Keratinocyte (primary cell): ENCODE measurements at regions not wholly inside any gene's neighbourhood (a gene's known extent, or its start where the extent isn't known, plus 50 kb on each side); places are given as distances from the start of the nearest gene placed in this dataset.

Source experiments
- DNase-seq: peaks from one replicate; pipeline ENCODE4 v3.0.0-alpha.2; 2011; ENCODE audit warnings: low read depth, missing footprints, low spot score
- FAIRE-seq: peaks from 2 replicates; lab custom pipeline; 2011; peaks lifted over from hg19 to GRCh38; lab: Jason Lieb, UNC
- H2AFZ ChIP-seq: 2 replicates; pipeline ENCODE4 v1.6.0; 2012; ENCODE audit warnings: low read length, control low read depth, inconsistent platforms; ENCODE audit not compliant: control insufficient read depth
- H3K27ac ChIP-seq: 2 replicates; pipeline ENCODE4 v1.5.1; 2011; ENCODE audit warnings: low read length; ENCODE audit not compliant: control insufficient read depth, insufficient read depth
- H3K27me3 ChIP-seq: 3 replicates; pipeline ENCODE4 v1.6.0; 2011; ENCODE audit warnings: low read length; ENCODE audit not compliant: control insufficient read depth, insufficient read depth; ENCODE audit errors: extremely low read depth
- H3K36me3 ChIP-seq, 2 experiments: 2 replicates in 1 of 2; 3 replicates in 1 of 2; pipeline ENCODE4 v1.5.1; 2011; ENCODE audit warnings: low read length in 2 of 2, mild to moderate bottlenecking in 1 of 2; ENCODE audit not compliant: control insufficient read depth in 2 of 2, insufficient read depth in 2 of 2; ENCODE audit errors: extremely low read depth in 1 of 2
- H3K4me1 ChIP-seq: 3 replicates; pipeline ENCODE4 v1.5.1; 2011; ENCODE audit warnings: low read length; ENCODE audit not compliant: control insufficient read depth, insufficient read depth; ENCODE audit errors: extremely low read depth
- H3K4me2 ChIP-seq: 3 replicates; pipeline ENCODE4 v1.6.0; 2011; ENCODE audit warnings: low read depth, low read length; ENCODE audit not compliant: control insufficient read depth, insufficient read depth; ENCODE audit errors: extremely low read depth
- H3K4me3 ChIP-seq, 3 experiments: fragments of 200-600 bp in 1 of 3; sonication (generic) in 1 of 3; 2 replicates in 2 of 3; 3 replicates in 1 of 3; pipeline ENCODE4 v1.5.1; 2011 to 2016; ENCODE audit warnings: low read length in 3 of 3, mild to moderate bottlenecking in 3 of 3, control low read depth in 2 of 3, inconsistent platforms in 1 of 3, low read depth in 1 of 3, mixed read lengths in 1 of 3, mixed run types in 1 of 3, moderate library complexity in 1 of 3; ENCODE audit not compliant: control insufficient read depth in 2 of 3, insufficient read depth in 2 of 3; ENCODE audit errors: extremely low read depth in 1 of 3
- H3K79me2 ChIP-seq: 2 replicates; pipeline ENCODE4 v1.6.0; 2012; ENCODE audit warnings: low read length; ENCODE audit not compliant: control insufficient read depth, insufficient read depth
- H3K9ac ChIP-seq: 3 replicates; pipeline ENCODE4 v1.6.0; 2011; ENCODE audit warnings: low read length; ENCODE audit not compliant: control insufficient read depth, insufficient read depth; ENCODE audit errors: extremely low read depth
- H3K9me1 ChIP-seq: 3 replicates; pipeline ENCODE4 v1.6.0; 2011; ENCODE audit warnings: low read length; ENCODE audit not compliant: control insufficient read depth, insufficient read depth; ENCODE audit errors: extremely low read depth
- H3K9me3 ChIP-seq: 2 replicates; pipeline ENCODE4 v1.5.1; 2012; ENCODE audit warnings: low read depth, low read length; ENCODE audit not compliant: control insufficient read depth
- H4K20me1 ChIP-seq: 3 replicates; pipeline ENCODE4 v1.6.0; 2011; ENCODE audit warnings: low read length; ENCODE audit not compliant: control insufficient read depth, insufficient read depth; ENCODE audit errors: extremely low read depth
- EZH2 ChIP-seq: IDR thresholded peaks from one replicate; pipeline ENCODE4 v1.6.1; 2012; ENCODE audit warnings: inconsistent platforms, mild to moderate bottlenecking, low read length, moderate library complexity
- dilution Hi-C: fragments of 300-500 bp; cut with MboI; formaldehyde crosslinking; loops from one replicate; pipeline ENCODE4 v1.7.0; 2020; ENCODE audit warnings: low sequenced_read_pairs; ENCODE audit not compliant: extremely low pct_ligation_motif_present
- TF ChIP-seq, protein P1 (sequence below), 3 experiments: IDR thresholded peaks in 1 of 3; conservative IDR thresholded peaks in 1 of 3; optimal IDR thresholded peaks in 1 of 3; 2 replicates in 2 of 3; 3 replicates in 1 of 3; pipeline versions ENCODE3 to v1.5.1; 2011; ENCODE audit warnings: low read length in 3 of 3, mild to moderate bottlenecking in 3 of 3, moderate library complexity in 2 of 3, control low read depth in 1 of 3, inconsistent platforms in 1 of 3; ENCODE audit not compliant: insufficient read depth in 2 of 3; ENCODE audit errors: extremely low read depth in 1 of 3

GRCh38 chr4:115259642-115260041 lies 146.2 kb upstream of the NDST4 start:
- H3K9me1 ChIP-seq, result no peaks in the 10 kb centered on the region
- H3K9ac ChIP-seq, result no peak overlapping the region

DNA sequence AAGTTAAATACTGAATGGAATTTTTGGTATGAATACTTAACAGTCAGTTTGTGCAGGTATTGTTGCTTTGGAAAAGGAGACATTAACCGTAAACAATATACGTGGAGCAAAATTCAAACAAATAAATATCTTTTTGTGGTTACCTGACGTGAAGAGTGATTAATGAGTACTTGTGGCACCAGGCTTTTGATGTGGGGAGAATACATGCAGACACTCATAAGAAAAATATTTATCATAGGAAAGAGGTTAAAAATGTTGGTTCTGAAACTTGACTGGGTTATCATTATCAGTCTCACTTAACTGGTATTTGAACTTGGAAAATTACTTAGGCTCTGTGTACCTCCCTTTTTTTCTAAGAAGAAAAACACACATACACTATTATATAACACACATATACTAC lies 136.4 kb upstream of the NDST4 start:
- H2AFZ ChIP-seq, result no peak overlapping the region
- H3K27ac ChIP-seq, result no peak overlapping the region
- H3K9ac ChIP-seq, result no peak overlapping the region
- no peaks in the 10 kb centered on the region for H3K79me2 ChIP-seq
- H3K9me1 ChIP-seq, result no peaks in the 10 kb centered on the region
- H3K4me1 ChIP-seq, result no peaks in the 10 kb centered on the region
- no peaks in the 10 kb centered on the region for H4K20me1 ChIP-seq
- H3K36me3 ChIP-seq, result no peaks in the 10 kb centered on the region
- DNase-seq (no peak), FAIRE-seq (no peak)
- H3K4me2 ChIP-seq, result no peak overlapping the region
- no peaks in the 10 kb centered on the region for H3K9me3 ChIP-seq
- no peak for TF ChIP-seq EZH2
- TF ChIP-seq, protein P1, sequence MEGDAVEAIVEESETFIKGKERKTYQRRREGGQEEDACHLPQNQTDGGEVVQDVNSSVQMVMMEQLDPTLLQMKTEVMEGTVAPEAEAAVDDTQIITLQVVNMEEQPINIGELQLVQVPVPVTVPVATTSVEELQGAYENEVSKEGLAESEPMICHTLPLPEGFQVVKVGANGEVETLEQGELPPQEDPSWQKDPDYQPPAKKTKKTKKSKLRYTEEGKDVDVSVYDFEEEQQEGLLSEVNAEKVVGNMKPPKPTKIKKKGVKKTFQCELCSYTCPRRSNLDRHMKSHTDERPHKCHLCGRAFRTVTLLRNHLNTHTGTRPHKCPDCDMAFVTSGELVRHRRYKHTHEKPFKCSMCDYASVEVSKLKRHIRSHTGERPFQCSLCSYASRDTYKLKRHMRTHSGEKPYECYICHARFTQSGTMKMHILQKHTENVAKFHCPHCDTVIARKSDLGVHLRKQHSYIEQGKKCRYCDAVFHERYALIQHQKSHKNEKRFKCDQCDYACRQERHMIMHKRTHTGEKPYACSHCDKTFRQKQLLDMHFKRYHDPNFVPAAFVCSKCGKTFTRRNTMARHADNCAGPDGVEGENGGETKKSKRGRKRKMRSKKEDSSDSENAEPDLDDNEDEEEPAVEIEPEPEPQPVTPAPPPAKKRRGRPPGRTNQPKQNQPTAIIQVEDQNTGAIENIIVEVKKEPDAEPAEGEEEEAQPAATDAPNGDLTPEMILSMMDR (optimal IDR thresholded peaks at IDR 0.05 in 1 of 3, IDR thresholded peaks at IDR 0.05 in 1 of 3, conservative IDR thresholded peaks at IDR 0.05 in 1 of 3; ENCODE audit: extremely low read depth in 1 of 3, insufficient read depth in 2 of 3, low read length in 3 of 3), result no peak
- no peaks in the 10 kb centered on the region for H3K27me3 ChIP-seq
- no peak overlapping the region for H3K4me3 ChIP-seq
- dilution Hi-C loops, result no loop called here

More at GRCh38 chr4:115259642-115260041, 146.2 kb upstream of the NDST4 start:
- H3K27me3 ChIP-seq, result no peaks in the 10 kb centered on the region
- H3K4me1 ChIP-seq, result no peaks in the 10 kb centered on the region
- H2AFZ ChIP-seq, result no peak overlapping the region
- no peaks in the 10 kb centered on the region for H4K20me1 ChIP-seq
- H3K9me3 ChIP-seq, result no peaks in the 10 kb centered on the region
- no peaks in the 10 kb centered on the region for H3K36me3 ChIP-seq
- dilution Hi-C loops, result no loop called here
- no peak overlapping the region for H3K27ac ChIP-seq
- H3K79me2 ChIP-seq, result no peaks in the 10 kb centered on the region
- TF ChIP-seq EZH2, result no peak
- TF ChIP-seq, protein P1 (optimal IDR thresholded peaks at IDR 0.05 in 1 of 3, IDR thresholded peaks at IDR 0.05 in 1 of 3, conservative IDR thresholded peaks at IDR 0.05 in 1 of 3; ENCODE audit: extremely low read depth in 1 of 3, insufficient read depth in 2 of 3, low read length in 3 of 3), result no peak
- no peak overlapping the region for H3K4me3 ChIP-seq
- H3K4me2 ChIP-seq, result no peak overlapping the region
- DNase-seq (no peak), FAIRE-seq (no peak)
